Esophagus muscularis mucosa (tissue), 4 donors: ENCODE measurements at regions not wholly inside any gene's neighbourhood (a gene's known extent, or its start where the extent isn't known, plus 50 kb on each side); places are given as distances from the start of the nearest gene placed in this dataset.

ENCODE experiments used
- EP300 ChIP-seq: sonication (generic); formaldehyde crosslinking; IDR thresholded peaks from one replicate; pipeline ENCODE4 v1.6.1; 2017; ENCODE audit warnings: antibody characterized with exemption
- POLR2A ChIP-seq: fragments of 450-650 bp; IDR thresholded peaks from one replicate; pipeline ENCODE4 v1.6.1; 2017; ENCODE audit warnings: antibody characterized with exemption, moderate library complexity, mild to moderate bottlenecking, low read depth
- POLR2AphosphoS5 ChIP-seq, 2 donors: sonication (generic); formaldehyde crosslinking; IDR thresholded peaks; one replicate each; pipeline ENCODE4 v1.6.1; 2017; ENCODE audit warnings: antibody characterized with exemption in 2 of 2
- TF ChIP-seq, protein P1 (sequence below), 3 experiments: fragments of 200-600 bp in 2 of 3; fragments of 450-650 bp in 1 of 3; sonication (generic) in 2 of 3; IDR thresholded peaks; one replicate each; pipeline ENCODE4 v1.5.1; 2017 to 2019; ENCODE audit warnings: antibody characterized with exemption in 3 of 3, mild to moderate bottlenecking in 2 of 3, moderate library complexity in 1 of 3

- TF ChIP-seq, protein P1, sequence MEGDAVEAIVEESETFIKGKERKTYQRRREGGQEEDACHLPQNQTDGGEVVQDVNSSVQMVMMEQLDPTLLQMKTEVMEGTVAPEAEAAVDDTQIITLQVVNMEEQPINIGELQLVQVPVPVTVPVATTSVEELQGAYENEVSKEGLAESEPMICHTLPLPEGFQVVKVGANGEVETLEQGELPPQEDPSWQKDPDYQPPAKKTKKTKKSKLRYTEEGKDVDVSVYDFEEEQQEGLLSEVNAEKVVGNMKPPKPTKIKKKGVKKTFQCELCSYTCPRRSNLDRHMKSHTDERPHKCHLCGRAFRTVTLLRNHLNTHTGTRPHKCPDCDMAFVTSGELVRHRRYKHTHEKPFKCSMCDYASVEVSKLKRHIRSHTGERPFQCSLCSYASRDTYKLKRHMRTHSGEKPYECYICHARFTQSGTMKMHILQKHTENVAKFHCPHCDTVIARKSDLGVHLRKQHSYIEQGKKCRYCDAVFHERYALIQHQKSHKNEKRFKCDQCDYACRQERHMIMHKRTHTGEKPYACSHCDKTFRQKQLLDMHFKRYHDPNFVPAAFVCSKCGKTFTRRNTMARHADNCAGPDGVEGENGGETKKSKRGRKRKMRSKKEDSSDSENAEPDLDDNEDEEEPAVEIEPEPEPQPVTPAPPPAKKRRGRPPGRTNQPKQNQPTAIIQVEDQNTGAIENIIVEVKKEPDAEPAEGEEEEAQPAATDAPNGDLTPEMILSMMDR (IDR thresholded peaks at IDR 0.05): no peak
- TF ChIP-seq POLR2A: no peak
- no peak for TF ChIP-seq POLR2AphosphoS5 (IDR thresholded peaks at IDR 0.05)
- TF ChIP-seq EP300: no peak
Observed at GRCh38 chr3:34534013-34534412, 735.6 kb downstream of the PDCD6IP start.
